GM10266 (cell line): ENCODE measurements at regions not wholly inside any gene's neighbourhood (a gene's known extent, or its start where the extent isn't known, plus 50 kb on each side); places are given as distances from the start of the nearest gene placed in this dataset.

ENCODE experiments used
- DNase-seq: peaks from one replicate; pipeline ENCODE4 v3.0.0; 2012; ENCODE audit errors: extremely low spot score
- TF ChIP-seq, protein P1 (sequence below): IDR thresholded peaks from 2 replicates; pipeline ENCODE4 v1.5.1; 2012; ENCODE audit warnings: mild to moderate bottlenecking, low read depth; ENCODE audit not compliant: control insufficient read depth, insufficient read depth; ENCODE audit errors: missing control alignments

DNA sequence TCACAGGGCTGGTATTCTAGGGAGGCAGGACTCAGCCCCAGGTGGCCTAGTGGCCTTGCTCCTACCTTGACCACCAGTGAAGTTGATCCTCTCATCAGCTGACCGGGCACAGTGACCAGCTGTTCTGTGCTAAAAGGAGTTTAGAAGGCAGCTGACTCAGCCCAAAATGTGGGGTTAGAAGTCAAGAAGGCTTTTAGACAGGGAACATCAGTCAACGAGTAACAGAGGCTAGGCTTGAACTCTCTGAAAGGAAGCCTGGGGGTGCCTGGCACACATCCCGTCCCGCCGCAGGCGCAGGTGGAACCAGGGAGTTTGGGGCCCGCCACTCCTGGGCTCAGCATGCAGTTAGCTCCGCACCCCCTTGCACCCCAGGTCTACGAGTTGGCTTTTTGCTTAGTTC lies 114.9 kb upstream of the SLC45A1 start:
- DNase-seq: no peak
- TF ChIP-seq, protein P1, sequence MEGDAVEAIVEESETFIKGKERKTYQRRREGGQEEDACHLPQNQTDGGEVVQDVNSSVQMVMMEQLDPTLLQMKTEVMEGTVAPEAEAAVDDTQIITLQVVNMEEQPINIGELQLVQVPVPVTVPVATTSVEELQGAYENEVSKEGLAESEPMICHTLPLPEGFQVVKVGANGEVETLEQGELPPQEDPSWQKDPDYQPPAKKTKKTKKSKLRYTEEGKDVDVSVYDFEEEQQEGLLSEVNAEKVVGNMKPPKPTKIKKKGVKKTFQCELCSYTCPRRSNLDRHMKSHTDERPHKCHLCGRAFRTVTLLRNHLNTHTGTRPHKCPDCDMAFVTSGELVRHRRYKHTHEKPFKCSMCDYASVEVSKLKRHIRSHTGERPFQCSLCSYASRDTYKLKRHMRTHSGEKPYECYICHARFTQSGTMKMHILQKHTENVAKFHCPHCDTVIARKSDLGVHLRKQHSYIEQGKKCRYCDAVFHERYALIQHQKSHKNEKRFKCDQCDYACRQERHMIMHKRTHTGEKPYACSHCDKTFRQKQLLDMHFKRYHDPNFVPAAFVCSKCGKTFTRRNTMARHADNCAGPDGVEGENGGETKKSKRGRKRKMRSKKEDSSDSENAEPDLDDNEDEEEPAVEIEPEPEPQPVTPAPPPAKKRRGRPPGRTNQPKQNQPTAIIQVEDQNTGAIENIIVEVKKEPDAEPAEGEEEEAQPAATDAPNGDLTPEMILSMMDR: no peak

DNA sequence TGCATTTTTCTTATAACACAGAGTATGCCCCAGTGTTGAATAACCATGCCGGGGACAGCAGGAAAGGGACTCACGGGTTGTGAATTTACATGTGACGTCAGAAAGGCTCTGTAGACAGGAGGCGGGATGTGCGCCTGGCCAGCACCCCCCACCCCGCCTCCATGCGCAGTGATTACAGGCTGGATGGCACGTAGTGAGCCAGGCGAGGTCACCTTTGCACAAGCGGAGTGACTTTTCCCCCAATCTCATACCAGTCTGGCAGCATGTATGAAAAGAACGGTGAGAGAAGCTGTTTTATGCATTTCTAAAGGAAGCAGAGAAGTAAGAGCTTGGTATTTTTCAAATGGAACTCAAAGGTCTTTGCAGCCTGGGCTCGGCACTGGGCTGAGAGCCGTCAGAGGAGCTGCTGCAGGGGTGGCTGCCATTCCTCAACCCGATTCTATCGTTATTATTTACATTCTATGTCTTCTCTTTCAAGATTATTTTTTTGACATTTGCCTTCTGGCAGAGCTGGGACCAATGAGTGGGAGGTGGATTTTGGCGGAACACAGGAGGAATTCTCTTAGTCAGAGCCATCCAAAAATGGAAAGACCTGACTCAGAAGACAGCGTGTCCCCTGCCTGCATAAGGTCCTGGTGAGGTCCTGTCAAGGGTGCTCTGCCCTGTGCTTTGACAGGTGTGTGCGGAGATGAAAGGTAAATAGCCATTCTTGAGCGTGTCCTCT lies 115.6 kb upstream of the SLC45A1 start:
- no peak for DNase-seq
- TF ChIP-seq, protein P1: no peak

DNA sequence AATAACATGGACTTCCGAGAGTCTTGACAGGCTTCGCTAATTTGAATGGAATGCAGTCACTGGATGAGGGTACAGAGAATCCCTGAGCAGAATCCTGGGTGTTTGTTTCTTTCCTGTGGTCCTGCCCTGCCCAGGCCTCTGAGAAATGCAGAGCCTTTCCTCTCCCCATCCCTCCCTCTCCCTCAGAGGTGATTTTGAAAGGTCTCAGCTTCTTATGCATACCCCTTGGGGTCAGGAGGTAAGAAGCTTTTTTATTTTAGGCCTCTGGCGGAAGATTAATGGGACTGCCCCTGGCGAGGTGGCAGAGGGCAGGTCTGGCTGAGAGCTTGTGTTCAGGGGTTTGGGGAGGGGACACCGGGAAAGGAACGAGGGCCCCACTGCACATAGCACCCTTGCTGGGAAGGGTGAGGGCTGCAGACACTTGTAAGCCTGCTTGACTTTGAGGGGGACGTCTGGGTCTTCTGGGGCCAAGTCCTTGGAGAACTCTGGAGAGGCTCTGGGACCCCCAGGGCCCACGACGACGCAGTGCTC lies 116.5 kb upstream of the SLC45A1 start:
- DNase-seq: no peak

DNA sequence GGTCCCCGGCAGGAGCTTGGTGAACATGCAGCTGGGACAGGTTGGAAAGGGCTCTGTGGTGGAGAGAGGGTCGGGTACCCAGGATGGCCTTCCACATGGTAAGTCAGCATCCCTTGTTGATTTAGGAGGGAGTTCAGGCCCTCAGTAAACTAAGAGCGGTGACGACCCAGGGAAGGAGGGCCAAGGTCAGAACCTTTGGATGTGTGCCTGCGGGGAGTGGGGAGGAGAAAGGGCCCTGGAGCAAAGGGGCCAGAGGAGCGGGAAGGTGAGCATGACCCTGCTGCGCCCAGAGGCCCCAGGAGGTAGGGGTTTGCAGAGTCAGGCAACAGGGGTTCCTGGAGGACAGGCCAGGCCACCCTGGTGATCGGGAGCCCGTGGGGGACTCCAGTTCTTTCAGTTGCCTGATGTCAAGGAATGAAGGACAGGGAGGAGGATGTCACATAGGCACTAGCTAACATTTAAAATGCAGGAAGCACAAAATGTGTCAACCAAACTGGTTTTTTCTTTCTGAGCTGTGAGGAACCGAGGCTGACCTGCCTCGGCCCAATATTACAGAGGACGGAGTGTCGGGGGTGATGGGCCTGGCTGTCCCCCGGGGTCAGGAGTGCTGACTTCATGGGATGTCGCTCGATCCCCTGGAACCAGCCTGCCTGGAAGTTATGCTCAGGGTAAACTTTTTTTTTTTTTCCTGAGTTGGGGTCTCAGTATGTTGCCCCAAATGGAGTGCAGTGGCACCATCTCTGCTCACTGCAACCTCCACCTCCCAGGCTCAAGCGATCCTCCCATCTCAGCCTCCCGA lies 117.4 kb upstream of the SLC45A1 start:
- no peak for DNase-seq
- TF ChIP-seq, protein P1: no peak

More for the DNA sequence above, 116.5 kb upstream of the SLC45A1 start:
- TF ChIP-seq, protein P1: no peak

DNA sequence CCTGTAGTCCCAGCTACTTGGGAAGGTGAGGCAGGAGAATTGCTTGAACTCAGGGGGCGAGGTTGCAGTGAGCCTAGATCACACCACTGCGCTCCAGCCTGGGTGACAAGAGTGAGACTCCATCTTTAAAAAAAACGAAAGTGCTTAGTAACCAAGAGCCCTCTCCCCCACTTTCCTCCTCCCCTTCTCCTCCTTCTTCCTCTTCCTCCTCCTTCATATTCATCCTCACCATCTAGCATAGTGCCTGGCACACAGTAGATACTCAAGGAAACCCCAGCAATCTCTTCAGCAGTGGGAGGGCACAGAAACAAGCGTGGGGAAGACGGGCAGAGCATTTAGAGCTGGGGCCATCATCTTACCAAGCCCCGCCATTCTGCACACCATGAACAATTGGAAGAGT lies 119.4 kb upstream of the SLC45A1 start:
- DNase-seq: no peak
- TF ChIP-seq, protein P1: no peak

DNA sequence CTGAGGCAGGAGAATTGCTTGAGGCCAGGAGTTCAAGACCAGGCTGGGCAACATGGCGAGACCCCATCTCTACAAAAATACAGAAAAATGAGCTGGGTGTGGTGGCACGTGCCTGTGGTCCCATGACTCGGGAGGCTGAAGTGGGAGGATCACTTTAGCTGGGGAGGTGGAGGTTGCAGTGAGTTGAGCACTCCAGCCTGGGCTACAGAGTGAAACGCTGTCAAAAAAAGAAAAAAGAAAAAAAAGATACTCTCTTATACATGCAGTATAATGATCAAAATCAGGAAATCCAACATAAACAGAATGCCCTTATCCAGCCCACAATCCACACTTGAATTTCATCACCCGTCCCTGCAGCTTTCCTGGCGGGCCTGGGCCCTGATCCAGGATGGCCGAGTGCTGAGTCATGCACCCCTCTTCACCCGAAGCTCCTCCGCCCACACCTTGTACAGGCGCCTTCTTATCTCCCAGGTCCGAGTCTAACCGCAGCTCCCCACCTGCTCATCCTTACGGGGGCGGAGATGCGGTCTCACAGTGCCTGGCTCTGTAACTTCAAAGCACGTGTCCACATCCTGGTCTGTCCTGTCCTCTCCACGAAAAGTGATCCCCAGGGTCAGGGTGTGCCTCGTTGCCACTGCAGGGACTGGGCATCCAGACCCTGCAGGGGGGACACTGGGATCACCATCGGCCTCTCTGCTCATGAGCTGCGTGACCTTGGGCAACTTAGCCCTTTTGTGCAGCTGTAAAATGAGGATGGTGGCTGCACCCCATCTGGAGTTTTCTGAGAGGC lies 120.2 kb upstream of the SLC45A1 start:
- TF ChIP-seq, protein P1: no peak
- DNase-seq: no peak
